GM21619 (cell line): ENCODE measurements at regions not wholly inside any gene's neighbourhood (a gene's known extent, or its start where the extent isn't known, plus 50 kb on each side); places are given as distances from the start of the nearest gene placed in this dataset.

ENCODE experiments used
- ATAC-seq: cut with Tn5 transposase; IDR thresholded peaks from one replicate; pipeline ENCODE4 v1.9.1; 2021; ENCODE audit not compliant: unreplicated experiment

DNA sequence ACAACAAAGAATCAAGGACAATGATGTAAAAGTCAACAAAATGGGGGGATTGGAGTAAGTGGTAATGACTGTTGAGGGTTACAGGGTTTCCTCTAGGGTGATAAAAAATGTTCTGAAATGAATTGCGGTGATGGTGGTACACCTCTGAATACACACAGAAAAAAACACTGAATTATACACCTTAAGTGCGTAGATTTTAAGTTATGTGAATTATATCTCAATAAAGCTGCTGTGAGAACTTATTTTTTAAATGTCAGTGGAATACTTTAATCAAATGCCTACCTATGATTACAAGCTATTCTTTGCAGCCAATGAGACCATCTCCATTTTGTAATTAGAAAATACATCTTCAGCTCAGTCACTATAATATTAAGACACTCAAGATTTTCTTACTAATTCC is 53.5 kb downstream of the ZNF608 start:
- ATAC-seq: no peak

DNA sequence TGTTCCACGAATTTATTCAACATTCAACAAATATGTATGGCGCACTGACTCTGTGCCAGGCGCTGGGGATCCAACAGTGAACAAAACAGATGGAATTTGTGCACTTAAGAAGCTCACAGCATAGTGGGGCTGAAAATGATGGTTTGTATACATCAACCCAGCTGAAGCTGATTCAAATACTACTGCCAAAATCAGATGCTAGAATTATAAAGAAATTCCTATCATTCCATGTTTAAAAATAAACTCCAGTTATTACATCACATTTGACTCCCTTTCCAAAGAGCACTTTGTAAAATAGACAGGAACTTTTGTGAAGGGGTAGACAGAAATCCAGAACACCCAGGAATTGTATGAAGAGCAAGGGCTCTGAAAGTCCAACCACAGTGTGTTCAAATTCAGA is 54.1 kb downstream of the ZNF608 start:
- ATAC-seq: no peak

DNA sequence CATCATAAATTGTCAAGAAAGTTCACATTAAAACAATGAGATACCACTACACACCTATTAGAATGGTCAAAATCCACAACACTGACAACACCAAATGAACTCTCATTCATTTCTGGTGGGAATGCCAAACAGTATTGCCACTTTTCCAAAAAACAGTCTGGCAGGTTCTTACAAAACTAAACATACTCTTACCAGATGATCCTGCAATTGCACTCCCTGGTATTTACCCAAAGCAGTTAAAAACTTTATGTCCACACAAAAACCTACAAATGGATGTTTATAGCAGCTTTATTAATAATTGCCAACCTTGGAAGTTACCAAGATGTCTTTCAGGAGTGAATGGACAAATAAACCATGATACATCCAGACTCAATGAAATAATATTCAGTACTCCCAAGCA is 56.8 kb downstream of the ZNF608 start:
- ATAC-seq: no peak

DNA sequence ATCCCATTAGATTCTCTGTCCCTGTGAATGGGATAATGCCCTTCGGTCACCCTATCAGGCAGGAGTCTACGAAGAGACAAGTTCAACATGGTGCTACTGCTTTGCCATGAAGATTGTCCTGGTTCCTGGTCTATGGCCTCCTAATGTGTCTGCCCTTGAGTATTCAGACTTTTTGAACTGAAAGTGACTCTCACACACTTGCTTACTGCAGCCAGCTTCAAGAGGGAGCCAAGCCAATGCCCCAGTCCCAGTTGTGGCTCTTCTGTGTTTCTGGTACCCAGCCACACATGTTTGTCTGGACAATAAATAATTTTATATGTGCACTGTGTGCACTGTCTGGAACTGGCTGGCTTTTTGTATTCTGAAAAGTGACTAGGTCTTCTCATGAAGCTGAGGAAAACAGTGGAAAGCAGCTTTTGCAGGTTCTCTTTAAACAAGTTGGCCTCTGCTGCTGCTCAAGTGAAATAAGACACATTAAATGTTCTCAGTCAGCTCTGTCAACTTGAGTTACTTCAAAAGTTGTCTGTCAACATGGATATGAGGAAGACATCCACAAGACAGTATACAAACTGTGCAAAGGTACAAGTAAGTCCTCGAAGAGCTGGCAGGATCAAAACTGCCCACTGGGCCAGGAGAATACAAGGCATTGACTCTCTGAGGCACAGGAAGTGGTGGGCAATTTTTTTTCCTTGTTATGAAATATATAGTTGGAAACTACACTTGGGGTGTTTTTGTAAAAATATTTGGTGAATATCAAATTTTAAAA is 60.0 kb downstream of the ZNF608 start:
- no peak for ATAC-seq

DNA sequence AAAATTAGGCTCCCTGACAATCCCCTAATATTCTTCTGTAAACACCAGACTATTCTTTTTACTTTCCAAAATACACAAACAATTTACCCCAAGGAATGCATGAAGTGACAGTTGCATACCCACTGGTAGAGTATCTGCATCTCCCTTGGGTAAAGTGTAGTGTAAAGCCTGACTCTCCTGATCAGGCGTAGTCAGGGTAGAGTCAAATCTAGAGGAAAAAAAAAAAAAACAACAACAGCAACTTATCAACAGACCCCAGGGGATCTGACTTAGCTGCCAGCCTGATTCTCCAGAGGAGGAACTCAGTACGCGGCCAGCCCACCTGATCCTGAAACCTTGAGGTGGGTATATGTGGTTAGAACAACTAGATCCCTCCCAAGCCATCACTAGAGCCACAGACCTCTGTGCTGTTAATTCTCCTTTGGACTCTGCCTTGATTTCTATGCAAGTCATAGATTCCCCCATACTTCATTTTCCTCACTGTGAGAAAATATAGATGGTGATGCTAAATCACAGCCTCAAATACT is 61.0 kb downstream of the ZNF608 start:
- no peak for ATAC-seq

DNA sequence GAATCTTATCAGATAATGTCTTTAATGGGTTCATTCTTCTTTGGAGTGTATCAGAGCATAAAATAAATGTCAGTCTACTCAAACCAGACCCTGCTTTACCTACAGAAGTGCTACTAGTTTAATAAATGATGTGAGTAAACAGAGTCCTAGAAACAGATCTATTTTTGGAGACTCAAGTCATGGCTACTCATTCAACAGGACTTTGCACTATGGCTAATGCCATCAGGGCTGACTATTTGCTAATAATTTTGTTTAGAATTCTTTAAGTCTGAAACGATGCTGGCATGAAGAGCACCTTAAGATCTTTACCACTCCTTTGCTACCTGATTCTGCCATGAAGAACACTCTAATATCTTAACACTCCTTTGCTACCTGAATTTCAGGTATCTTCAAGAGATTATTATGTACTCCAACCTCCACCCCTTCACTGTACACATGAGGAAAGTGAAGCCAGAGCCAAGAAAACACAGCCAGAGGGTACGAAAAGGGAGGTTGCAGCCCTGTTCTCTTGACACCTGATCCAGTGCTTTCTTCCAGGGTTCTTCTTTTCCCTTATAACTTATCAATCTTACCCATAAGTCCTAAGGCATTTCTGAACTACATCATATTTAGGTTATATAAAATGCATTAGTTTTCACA is 62.4 kb downstream of the ZNF608 start:
- no peak for ATAC-seq

DNA sequence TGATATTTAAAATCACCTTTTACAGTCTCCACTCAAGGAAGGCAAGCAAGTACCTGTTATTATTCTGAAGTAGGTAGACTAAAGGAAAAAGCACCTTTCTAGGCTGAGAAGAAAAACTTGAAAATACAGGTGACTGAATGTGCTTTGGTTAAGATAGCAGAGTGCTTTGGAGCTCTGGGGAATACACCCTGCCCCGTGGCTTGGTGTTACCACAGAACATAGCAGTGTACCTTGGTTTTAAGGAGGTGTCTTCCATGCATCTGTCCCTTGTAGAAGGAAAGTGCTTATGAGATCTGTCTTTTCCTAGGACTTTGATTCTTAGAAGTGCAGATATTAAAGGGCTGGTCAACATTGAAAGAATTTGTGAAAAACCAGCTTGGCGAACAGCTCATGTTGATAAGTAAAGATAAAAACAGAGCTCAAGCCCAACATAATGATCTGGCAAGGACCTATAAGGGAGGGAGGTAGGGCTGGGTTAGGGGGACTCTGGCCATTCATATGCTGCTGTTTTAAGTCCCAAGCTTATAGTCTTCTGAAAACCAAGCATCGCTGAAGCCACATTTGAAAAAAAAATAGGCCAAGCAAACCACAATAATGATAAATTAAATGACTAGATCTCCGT is 66.8 kb downstream of the ZNF608 start:
- ATAC-seq: no peak

DNA sequence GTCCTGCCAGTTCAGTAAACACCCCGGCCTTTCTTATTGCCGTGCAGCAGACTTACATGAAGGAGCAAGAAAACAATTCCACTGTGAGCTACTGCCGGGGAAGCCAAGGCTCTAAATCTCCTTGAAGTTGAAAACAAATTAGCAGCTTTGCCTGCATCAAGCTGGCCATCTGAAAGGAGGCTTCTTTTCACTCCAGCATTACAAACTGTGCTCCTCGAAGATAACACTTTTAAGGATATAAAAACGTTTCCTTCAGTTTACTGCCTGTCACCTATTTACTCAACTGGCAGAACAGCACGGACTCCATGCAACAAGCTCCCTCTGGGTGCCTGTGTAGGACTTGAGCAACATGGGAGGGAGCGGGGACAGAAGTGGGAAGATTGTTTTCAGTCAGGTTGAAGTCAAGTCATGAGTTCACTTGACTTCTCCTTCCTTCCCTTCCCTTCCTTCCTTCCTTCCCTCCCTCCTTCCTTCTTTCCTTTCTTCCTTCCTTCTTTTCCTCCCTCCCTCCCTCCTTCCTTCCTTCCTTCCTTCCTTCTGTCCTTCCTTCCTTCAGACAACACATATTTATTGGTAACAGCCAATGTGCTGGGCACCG is 67.4 kb downstream of the ZNF608 start:
- no peak for ATAC-seq

DNA sequence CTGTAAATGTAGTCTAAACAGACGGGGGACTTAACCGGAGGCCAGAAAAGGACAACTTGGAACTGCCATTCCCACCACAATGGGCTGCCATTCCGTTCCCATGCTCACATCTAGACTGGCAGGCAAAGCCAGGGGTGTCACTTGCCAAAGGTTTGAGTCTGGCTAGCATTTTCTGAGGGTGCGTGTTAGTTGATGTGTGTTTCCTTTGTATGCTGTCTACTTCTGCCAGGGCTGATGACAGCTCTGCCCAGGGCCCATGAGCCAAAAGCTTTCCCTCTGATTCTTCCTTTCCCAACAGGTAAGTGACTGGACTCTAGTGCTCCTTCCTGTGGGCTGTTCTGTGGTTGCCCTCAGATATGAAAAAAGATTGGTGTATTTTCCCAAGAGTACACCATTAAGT is 68.0 kb downstream of the ZNF608 start:
- ATAC-seq: no peak

DNA sequence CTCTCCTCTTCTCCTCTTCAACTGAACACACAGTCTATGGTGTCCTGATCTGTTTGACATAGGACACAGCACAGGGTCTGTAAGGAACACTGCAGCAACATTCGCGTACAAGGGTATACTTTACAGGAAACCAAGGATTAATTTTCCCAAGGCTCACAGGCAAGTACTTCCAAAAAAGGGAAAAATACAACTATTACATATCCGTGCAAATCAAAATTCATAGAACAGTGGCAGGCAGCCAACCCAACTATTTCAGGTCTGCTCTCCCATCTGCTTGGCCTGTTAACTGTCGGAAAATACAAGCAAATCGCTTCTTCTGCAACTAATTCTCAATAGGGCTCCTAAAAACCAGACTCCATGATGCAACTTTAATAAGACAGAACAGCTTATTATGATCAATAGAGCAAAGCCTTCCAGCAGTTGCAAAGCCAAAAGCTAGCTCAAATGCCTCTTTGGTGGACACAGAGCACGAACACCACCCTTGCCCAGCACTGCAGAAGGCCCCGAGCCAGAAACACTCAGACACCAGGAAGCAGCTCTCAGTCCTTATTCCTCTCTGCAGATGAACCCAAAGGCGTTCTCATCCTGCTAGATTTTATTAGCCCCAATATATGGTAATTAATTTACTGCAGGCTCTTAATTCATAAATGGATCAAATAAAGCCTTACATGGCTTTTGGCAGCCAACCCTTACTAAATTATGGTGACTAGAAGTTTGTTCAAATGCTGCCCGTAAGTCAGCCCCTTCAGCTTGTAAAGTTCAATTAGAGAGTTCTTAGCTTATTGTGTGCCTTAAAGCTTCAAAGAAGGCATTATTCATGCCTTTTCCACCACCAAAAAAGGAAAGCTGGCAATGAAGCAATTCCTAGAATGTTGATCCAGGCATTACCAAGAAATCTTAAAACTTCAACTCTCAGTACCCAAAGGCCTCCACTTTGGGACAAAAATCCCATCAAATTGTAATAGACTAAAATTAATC is 68.8 kb downstream of the ZNF608 start:
- ATAC-seq: no peak

DNA sequence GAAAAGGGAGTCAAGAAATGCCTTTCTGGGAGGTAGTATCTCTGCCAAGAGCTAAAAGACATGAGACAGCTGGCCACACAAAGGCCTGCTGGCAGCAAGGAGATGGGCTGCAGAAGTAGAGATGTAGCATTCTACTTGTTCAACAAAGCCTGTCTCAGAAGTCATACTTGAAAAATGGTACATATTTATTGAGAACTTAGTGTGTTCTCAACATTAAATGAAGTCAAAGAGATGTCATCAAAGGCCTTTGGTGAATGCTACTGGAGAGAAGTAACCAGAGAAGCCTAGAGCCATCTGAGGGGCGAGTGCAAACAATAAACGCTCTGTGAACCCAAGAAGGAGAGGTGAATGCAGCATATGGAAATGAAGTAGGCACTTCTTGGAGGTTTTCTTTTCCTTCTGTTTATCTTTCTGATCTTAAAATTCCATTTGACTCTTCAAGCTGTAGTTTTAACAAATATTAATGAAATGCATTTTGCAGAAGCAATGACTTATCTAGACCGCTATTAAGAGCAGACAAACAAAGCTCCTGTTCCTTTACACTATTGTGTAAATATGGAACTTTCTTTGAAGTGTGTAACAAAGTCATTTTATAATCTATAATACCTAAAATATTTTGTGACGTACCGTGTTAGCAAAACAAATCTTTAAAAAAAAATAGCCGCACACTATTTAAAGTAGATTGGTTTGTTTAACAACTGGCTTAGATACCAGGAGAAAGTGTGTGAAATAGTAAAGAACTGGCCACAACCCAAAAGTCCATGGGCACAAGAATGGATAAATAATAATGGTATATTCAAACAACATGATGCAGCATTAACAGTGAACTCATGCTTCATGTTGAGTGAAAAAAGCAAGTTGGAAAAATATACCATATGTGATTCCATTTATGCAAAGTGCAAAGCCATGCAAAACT is 70.2 kb downstream of the ZNF608 start:
- ATAC-seq: no peak

DNA sequence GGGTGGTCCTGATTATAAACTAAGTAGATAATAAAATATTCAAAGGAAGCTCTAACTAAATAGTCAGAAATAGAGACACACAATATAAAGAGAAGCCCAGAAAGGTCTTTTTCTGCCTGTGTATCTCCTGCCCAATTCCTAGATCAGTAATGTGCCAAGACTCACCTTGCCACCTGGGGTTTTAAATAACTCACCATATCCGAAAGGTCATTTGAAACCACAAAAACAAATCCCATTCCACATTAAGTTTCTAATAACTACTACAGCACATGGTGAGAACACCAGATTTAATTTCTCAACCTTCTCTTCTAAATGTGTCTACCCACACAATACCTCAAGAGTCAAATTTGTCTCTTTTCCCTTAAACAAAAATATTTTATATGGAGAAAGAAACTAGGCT is 75.2 kb downstream of the ZNF608 start:
- no peak for ATAC-seq

DNA sequence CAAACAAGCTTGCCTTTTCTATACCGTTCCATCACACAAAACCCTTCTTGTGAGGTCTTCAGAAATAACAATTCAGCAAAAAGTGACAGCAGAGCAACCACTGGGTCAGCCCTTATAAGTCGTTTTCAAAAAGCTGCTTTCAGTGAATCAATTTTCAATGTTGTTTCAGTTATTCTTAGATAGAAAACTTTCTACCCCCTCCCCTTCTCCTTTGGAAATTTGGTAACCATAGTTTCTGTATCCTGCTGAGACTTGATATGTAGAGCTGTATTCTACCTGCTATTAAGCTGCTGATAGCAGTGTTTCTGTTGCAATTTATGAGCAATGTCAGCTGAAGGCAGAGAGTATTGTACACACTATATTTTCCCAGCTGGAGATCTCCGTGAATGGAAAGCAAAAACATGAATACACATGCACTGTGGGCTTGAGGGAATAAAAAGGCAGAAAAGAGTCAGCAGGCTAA is 75.7 kb downstream of the ZNF608 start:
- no peak for ATAC-seq

DNA sequence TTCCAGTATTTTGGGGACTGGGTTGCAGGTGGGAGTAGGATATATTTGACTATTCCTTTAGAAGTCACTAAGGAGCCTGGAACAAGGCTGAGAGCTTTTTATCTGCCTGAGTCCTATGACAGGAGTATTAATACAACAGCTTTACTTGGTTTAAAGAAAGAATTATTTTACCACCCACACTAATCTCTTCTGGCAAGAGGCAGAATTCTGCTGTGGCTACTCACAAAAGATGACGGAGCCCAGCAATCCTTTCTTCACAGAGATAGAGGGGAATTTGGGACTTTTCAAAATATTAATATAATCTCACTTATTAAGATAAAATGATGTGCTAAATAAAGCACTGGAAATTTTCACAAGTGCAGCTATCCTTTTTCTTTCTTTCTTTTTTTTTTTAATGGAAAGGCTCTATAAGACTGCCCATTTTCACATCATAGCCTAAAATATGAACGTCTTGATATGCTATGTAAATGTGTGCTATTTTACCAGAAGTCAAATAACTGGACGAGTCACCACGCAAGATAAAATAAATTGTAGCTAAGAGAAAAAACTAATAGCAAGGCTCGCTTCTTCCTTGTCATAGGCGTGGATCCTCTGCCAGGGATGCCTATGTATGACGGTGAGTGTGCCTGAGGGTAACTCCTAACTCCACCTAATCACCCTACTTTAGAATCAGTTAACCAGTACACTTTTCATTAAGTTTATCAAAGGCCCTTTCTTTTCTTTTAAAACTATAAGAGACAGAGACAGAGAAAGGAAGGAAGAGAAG is 76.3 kb downstream of the ZNF608 start:
- ATAC-seq: no peak

DNA sequence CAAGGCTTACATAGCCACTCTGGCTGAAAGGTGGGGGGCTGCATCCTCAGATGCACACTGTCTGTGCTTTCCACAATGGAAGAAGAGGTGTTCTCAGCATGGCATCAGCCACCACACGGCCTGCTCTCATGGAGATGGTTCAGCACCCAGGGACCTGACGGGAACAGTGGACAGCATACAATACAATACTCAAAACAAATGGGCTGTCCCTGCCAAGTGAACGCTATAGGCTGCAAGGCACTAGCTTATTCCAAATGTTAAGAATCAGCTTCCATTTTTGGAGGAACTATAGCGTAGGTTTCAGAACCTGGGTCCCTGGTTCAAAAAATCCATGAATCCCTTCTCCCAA is 77.2 kb downstream of the ZNF608 start:
- no peak for ATAC-seq

DNA sequence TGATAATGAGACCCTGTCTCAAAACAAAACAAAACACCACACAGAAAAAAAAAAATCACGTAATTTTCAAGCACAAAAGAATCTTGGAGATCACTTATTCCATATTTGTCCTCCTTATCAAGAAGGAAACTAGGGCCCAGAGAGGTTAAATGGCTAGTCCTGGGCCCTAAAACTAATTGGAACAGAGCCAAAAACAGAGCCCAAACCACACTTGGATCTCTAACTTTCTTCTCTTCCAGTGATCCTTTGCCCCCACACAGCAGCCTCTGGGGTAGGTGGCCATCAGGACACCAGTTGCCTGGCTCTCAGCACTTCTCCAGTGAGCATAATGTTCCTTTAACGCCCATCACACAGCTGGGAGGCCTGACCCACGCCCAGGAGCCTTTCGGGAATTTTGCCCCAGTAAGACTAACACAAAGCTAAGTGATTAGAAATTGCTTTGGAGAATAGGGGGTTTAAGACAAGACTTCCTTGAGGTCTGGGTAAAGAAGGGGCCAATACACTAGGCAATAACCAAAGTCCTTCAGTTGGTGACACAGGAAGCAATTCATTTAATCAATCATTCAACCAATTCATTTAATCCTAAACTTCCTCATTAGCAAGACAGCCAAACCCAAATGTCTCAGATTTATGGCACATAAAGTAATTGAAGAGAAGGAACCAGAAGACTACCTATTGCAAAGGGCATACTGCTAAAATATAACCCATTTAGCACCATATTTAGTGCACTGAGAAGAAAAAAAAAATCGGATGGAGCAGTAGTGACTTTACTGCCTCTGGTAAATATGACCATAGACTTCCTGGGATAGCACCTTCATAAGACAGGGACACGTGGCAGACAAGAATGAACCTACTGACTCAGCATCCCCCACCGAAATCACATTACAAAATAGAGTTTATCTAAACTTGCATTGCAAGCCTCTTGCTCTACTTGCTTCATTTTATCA is 77.8 kb downstream of the ZNF608 start:
- no peak for ATAC-seq

DNA sequence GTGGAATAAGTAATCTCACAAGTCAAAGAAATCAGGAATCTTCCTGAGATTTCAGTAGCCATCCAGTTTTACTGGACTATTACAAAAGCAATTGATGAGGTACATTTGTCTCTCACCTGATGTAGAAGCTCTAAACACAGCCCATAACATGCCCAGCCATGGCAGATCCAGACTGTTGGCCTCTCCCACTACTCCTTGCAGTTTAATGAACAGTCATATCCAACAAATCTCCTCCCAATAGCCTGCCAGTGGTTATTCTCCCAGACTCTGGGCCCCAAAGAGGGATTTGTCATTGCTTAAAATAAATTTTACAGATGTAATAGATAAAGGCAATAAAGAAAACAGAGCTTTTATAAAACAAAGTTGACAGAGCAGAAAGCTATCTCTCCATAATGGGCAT is 80.8 kb downstream of the ZNF608 start:
- ATAC-seq: no peak

DNA sequence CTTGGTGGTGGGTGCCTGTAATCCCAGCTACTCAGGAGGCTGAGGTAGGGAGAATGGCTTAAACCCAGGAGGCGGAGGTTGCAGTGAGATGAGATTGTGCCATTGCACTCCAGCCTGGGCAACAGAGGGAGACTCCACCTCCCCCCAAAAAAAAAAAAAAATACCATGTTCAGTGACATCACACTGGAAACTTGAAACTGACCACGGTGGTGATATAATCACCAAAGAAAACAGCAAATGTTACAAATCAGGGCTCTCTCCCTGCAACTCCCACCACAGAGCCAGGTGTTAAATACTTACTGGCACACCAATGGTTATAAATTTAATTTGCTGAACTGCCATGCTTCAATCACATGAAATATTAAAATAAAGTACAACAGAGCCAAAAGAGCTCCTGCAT is 81.4 kb downstream of the ZNF608 start:
- no peak for ATAC-seq
